Endothelial cell of umbilical vein (primary cell): ENCODE measurements at regions not wholly inside any gene's neighbourhood (a gene's known extent, or its start where the extent isn't known, plus 50 kb on each side); places are given as distances from the start of the nearest gene placed in this dataset.

Source experiments
- BruUV-seq: library from RNA; stranded (reverse); fragments of 400-500 nt; replicated peaks from 2 replicates; lab custom pipeline; 2021; lab: Mats Ljungman, UMichigan
- CTCF ChIA-PET: fragments of 300-600, 350-600 bp; sonication (Branson Sonifier 250); formaldehyde crosslinking; loops from one replicate; lab custom pipeline; 2021; ENCODE audit warnings: antibody characterized with exemption, inconsistent platforms; lab: Charles Lee
- POLR2A ChIA-PET: fragments of 300-600, 350-600 bp; sonication (Branson Sonifier 250); formaldehyde crosslinking; loops from one replicate; lab custom pipeline; 2021; ENCODE audit warnings: antibody characterized with exemption, inconsistent platforms; lab: Charles Lee
- DNase-seq: peaks from one replicate; pipeline ENCODE4 v3.0.0-alpha.2; 2011; ENCODE audit warnings: low read depth, low spot score
- FAIRE-seq: peaks from 2 replicates; lab custom pipeline; 2011; peaks lifted over from hg19 to GRCh38; lab: Jason Lieb, UNC
- H2AFZ ChIP-seq: 2 replicates; pipeline ENCODE4 v1.6.0; 2012; ENCODE audit warnings: low read depth, low read length, control low read depth, inconsistent platforms
- H3K27ac ChIP-seq: 2 replicates; pipeline ENCODE4 v1.5.1; 2011; ENCODE audit warnings: low read depth, mild to moderate bottlenecking, control low read depth, low read length, moderate library complexity; ENCODE audit not compliant: insufficient read depth
- H3K27me3 ChIP-seq, 2 experiments: 2 replicates each; pipeline versions ENCODE4 v1.6.0 to v1.6.1; 2011; ENCODE audit warnings: low read length in 2 of 2, mixed read lengths in 1 of 2; ENCODE audit not compliant: control insufficient read depth in 2 of 2, insufficient read depth in 2 of 2
- H3K36me3 ChIP-seq, 2 experiments: 2 replicates in 1 of 2; 3 replicates in 1 of 2; pipeline ENCODE4 v1.5.1; 2011; ENCODE audit warnings: low read length in 2 of 2, mild to moderate bottlenecking in 1 of 2, moderate library complexity in 1 of 2; ENCODE audit not compliant: control insufficient read depth in 2 of 2, insufficient read depth in 2 of 2; ENCODE audit errors: extremely low read depth in 1 of 2
- H3K4me1 ChIP-seq: 3 replicates; pipeline ENCODE4 v1.5.1; 2011; ENCODE audit warnings: mild to moderate bottlenecking, low read length; ENCODE audit not compliant: control insufficient read depth, insufficient read depth; ENCODE audit errors: extremely low read depth
- H3K4me2 ChIP-seq: 2 replicates; pipeline ENCODE4 v1.6.1; 2011; ENCODE audit warnings: low read length, control low read depth, mixed read lengths; ENCODE audit not compliant: insufficient read depth
- H3K4me3 ChIP-seq, 3 experiments: fragments of 200-600 bp in 1 of 3; sonication (generic), shearing (Covaris generic) in 1 of 3; replicated peaks in 1 of 3; 2 replicates each; pipeline ENCODE4 v1.5.1; 2011 to 2016; ENCODE audit warnings: control low read depth in 3 of 3, low read length in 3 of 3, mild to moderate bottlenecking in 2 of 3, inconsistent platforms in 1 of 3, low read depth in 1 of 3, moderate library complexity in 1 of 3; ENCODE audit not compliant: insufficient read depth in 1 of 3
- H3K79me2 ChIP-seq: 2 replicates; pipeline ENCODE4 v1.6.0; 2012; ENCODE audit warnings: low read length, inconsistent platforms; ENCODE audit not compliant: control insufficient read depth, insufficient read depth
- H3K9ac ChIP-seq: replicated peaks from 2 replicates; pipeline ENCODE3; 2011; ENCODE audit warnings: low read length, control low read depth; ENCODE audit not compliant: insufficient read depth; ENCODE audit errors: extremely low read depth
- H3K9me1 ChIP-seq: replicated peaks from 3 replicates; pipeline ENCODE4 v1.6.0; 2011; ENCODE audit warnings: mild to moderate bottlenecking, low read length; ENCODE audit not compliant: control insufficient read depth, insufficient read depth; ENCODE audit errors: extremely low read depth
- H3K9me3 ChIP-seq: replicated peaks from 2 replicates; pipeline ENCODE4 v1.5.1; 2012; ENCODE audit warnings: low read length, inconsistent platforms; ENCODE audit not compliant: control insufficient read depth, insufficient read depth
- H4K20me1 ChIP-seq: replicated peaks from 2 replicates; pipeline ENCODE3; 2011; ENCODE audit warnings: mild to moderate bottlenecking, low read length; ENCODE audit not compliant: control insufficient read depth, insufficient read depth; ENCODE audit errors: extremely low read depth
- EZH2 ChIP-seq: IDR thresholded peaks from 2 replicates; pipeline ENCODE4 v1.6.1; 2012; ENCODE audit warnings: borderline replicate concordance, low read depth, mild to moderate bottlenecking, moderate library complexity, low read length, inconsistent platforms; ENCODE audit not compliant: severe bottlenecking
- FOS ChIP-seq: IDR thresholded peaks from 2 replicates; pipeline ENCODE4 v1.6.1; 2011; ENCODE audit warnings: mild to moderate bottlenecking, low read length, moderate library complexity, borderline replicate concordance; ENCODE audit not compliant: insufficient read depth
- GATA2 ChIP-seq: IDR thresholded peaks from 2 replicates; pipeline ENCODE4 v1.7.0; 2011; ENCODE audit warnings: low read depth, mild to moderate bottlenecking, moderate library complexity, mixed read lengths, low read length; ENCODE audit not compliant: insufficient read length, insufficient read depth
- JUN ChIP-seq: IDR thresholded peaks from 2 replicates; pipeline ENCODE4 v1.6.1; 2011; ENCODE audit warnings: borderline replicate concordance, low read depth; ENCODE audit not compliant: insufficient read length, insufficient read depth
- MYC ChIP-seq: IDR thresholded peaks from one replicate; pipeline ENCODE4 v1.6.1; 2011; ENCODE audit warnings: mild to moderate bottlenecking, low read depth, low read length
- POLR2A ChIP-seq: IDR thresholded peaks from 2 replicates; pipeline ENCODE4 v1.6.1; 2012; ENCODE audit warnings: low read depth, mild to moderate bottlenecking, control low read depth, low read length
- POLR2AphosphoS5 ChIP-seq: IDR thresholded peaks from 2 replicates; pipeline ENCODE4 v1.6.1; 2012; ENCODE audit warnings: low read depth, mild to moderate bottlenecking, control low read depth, low read length, moderate library complexity; ENCODE audit not compliant: insufficient read depth
- dilution Hi-C: fragments of 300-500 bp; cut with MboI; formaldehyde crosslinking; loops from one replicate; pipeline ENCODE4 v1.15.0; 2019; ENCODE audit warnings: low sequenced_read_pairs; ENCODE audit not compliant: extremely low pct_ligation_motif_present
- intact Hi-C: fragments of 100-400 bp; cut with micrococcal nuclease; formaldehyde crosslinking; loops from one replicate; pipeline ENCODE4 v1.10.0; 2022
- TF ChIP-seq, protein P1 (sequence below): IDR thresholded peaks from 2 replicates; pipeline ENCODE4 v1.6.1; 2011; ENCODE audit not compliant: insufficient read depth, insufficient read length
- TF ChIP-seq, protein P2 (sequence below), 2 donors: IDR thresholded peaks; 1 replicate in 1 of 2; 2 replicates in 1 of 2; pipeline ENCODE4 v1.5.1; 2011; ENCODE audit warnings: low read length in 2 of 2, mild to moderate bottlenecking in 2 of 2, moderate library complexity in 2 of 2, control low read depth in 1 of 2, inconsistent platforms in 1 of 2, low read depth in 1 of 2; ENCODE audit not compliant: insufficient read depth in 1 of 2; ENCODE audit errors: extremely low read depth in 1 of 2

GRCh38 chr15:95864467-95864886 lies 466.0 kb upstream of the NR2F2 start:
- Histone ChIP-seq H4K20me1 (no peaks in the 10 kb centered on the region), H3K27me3 (no peaks in the 10 kb centered on the region), H3K9ac (no peak overlapping the region), H3K4me2 (no peak overlapping the region), H3K36me3 (no peaks in the 10 kb centered on the region), H3K9me3 (no peaks in the 10 kb centered on the region), H2AFZ (no peak overlapping the region), H3K79me2 (no peaks in the 10 kb centered on the region), H3K27ac (no peak overlapping the region), H3K9me1 (no peaks in the 10 kb centered on the region), H3K4me1 (no peaks in the 10 kb centered on the region), H3K4me3 (no peak overlapping the region)
- intact Hi-C loops (no loop called here), dilution Hi-C loops (no loop called here)
- BruUV-seq: no TSS peak
- ChIA-PET POLR2A (no interaction called here), CTCF (interaction anchor here (0.8 kb wide), 1 partner anchor 14 kb away, joined by 3 read pairs; no protein-coding TSS in a partner anchor)
- TF ChIP-seq, protein P1, sequence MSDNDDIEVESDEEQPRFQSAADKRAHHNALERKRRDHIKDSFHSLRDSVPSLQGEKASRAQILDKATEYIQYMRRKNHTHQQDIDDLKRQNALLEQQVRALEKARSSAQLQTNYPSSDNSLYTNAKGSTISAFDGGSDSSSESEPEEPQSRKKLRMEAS: no peak
- TF ChIP-seq FOS (no peak), EZH2 (no peak), GATA2 (no peak), MYC (no peak), POLR2A (no peak), JUN (no peak), POLR2AphosphoS5 (no peak)
- TF ChIP-seq, protein P2, sequence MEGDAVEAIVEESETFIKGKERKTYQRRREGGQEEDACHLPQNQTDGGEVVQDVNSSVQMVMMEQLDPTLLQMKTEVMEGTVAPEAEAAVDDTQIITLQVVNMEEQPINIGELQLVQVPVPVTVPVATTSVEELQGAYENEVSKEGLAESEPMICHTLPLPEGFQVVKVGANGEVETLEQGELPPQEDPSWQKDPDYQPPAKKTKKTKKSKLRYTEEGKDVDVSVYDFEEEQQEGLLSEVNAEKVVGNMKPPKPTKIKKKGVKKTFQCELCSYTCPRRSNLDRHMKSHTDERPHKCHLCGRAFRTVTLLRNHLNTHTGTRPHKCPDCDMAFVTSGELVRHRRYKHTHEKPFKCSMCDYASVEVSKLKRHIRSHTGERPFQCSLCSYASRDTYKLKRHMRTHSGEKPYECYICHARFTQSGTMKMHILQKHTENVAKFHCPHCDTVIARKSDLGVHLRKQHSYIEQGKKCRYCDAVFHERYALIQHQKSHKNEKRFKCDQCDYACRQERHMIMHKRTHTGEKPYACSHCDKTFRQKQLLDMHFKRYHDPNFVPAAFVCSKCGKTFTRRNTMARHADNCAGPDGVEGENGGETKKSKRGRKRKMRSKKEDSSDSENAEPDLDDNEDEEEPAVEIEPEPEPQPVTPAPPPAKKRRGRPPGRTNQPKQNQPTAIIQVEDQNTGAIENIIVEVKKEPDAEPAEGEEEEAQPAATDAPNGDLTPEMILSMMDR (IDR thresholded peaks at IDR 0.05; ENCODE audit: extremely low read depth in 1 of 2, insufficient read depth in 1 of 2, low read depth in 1 of 2, low read length in 2 of 2): no peak
- DNase-seq: no peak
- FAIRE-seq: no peak
